GM12874 (cell line): ENCODE measurements at regions not wholly inside any gene's neighbourhood (a gene's known extent, or its start where the extent isn't known, plus 50 kb on each side); places are given as distances from the start of the nearest gene placed in this dataset.

ENCODE experiments used
- TF ChIP-seq, protein P1 (sequence below): IDR thresholded peaks from 2 replicates; pipeline ENCODE4 v1.5.1; 2011; ENCODE audit warnings: low read depth, mild to moderate bottlenecking, control low read depth, low read length, moderate library complexity; ENCODE audit not compliant: insufficient read depth

GRCh38 chr5:144093400-144093799, 77.1 kb downstream of the YIPF5 start:
- TF ChIP-seq, protein P1, sequence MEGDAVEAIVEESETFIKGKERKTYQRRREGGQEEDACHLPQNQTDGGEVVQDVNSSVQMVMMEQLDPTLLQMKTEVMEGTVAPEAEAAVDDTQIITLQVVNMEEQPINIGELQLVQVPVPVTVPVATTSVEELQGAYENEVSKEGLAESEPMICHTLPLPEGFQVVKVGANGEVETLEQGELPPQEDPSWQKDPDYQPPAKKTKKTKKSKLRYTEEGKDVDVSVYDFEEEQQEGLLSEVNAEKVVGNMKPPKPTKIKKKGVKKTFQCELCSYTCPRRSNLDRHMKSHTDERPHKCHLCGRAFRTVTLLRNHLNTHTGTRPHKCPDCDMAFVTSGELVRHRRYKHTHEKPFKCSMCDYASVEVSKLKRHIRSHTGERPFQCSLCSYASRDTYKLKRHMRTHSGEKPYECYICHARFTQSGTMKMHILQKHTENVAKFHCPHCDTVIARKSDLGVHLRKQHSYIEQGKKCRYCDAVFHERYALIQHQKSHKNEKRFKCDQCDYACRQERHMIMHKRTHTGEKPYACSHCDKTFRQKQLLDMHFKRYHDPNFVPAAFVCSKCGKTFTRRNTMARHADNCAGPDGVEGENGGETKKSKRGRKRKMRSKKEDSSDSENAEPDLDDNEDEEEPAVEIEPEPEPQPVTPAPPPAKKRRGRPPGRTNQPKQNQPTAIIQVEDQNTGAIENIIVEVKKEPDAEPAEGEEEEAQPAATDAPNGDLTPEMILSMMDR = no peak

- TF ChIP-seq, protein P1 = no peak
Observed at GRCh38 chr5:144093868-144094267, 76.6 kb downstream of the YIPF5 start.

DNA sequence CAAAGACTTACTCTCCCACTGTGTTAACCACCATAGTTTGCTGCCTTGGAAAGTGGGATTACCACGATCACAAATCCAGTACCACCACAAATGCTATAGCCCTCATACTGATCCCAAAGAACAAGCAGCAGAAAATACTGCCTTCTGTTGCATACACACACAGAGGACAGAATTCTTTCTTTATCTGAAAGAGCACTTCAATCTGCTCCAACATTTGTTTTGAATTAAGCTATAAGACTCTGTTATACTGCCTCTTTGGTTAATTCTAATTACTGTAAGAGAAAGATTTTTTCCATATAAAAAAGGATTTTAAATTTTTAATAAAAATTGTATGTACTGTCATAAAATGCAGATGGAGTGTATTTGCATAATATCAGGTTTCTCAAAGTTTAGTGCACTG, 69.8 kb downstream of the YIPF5 start:
- TF ChIP-seq, protein P1 = no peak

- TF ChIP-seq, protein P1 = no peak
Observed at GRCh38 chr5:144101616-144102015, 68.8 kb downstream of the YIPF5 start.

DNA sequence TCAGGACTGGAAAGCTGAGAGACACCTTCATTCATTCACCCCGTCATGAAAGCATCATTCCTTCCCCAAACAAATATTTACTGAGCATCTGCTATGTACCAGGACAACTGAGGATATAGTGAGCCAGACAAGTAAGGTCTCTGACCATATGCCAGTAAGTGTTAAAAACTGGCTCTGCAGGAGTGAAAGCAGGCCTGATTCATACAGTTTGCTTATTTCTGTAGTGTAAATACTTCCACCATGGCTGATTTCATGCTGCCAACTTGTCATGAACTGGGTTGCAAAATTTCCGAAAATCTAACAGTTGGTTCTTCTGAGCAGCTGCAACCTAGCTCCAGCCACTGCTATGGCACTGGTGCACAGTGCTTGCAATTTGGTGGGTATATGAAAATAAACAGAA, 68.1 kb downstream of the YIPF5 start:
- TF ChIP-seq, protein P1 = no peak

GRCh38 chr5:144102979-144103378, 67.5 kb downstream of the YIPF5 start:
- TF ChIP-seq, protein P1 = no peak

DNA sequence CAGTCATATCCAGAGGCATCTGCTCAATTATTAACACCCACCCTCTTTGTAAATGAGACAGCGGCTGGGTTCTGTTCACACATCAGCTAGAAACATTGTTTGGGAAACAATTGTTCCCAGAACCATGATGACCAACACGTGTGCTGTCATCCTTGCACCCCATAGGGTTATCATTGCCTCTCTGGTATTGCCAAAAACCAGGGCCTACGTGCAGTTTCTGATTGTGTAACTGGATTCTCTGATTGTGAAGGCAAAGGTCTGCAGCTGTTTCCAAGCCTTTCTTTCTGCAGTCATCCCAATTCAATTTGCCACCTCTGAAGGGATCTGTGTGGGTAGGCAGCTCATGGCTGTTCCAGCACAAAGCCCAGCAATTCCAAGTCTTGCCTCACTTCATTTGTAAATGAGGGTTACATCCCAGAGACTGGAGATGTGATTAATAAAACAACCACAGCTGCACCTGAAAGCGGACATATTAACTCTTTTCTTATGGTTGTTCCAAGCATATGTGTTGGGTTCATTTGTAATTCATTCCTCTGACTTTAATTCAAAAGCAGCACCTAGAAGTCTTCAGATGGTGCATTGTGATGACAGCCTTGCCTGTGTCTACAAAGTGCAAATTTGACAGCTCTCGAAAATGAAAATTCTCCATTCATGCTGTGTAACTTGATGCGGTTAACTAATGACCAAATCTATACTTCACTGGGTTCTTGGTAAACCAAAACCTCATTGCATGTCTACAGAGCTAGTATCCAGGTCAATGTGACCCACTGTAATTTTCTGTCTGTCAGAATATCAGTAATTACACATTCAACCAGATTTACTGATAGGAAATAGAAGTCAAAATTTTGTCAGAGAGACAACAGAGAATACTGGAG, 66.6 kb downstream of the YIPF5 start:
- TF ChIP-seq, protein P1 = no peak
